HCT116 (cell line): ENCODE measurements at regions not wholly inside any gene's neighbourhood (a gene's known extent, or its start where the extent isn't known, plus 50 kb on each side); places are given as distances from the start of the nearest gene placed in this dataset.

Experiments
- CTCF ChIP-seq, 3 experiments: fragments of 200-600 bp in 1 of 3; sonication (generic) in 1 of 3; IDR thresholded peaks in 2 of 3; conservative IDR thresholded peaks in 1 of 3; 2 replicates each; pipeline ENCODE4 v1.5.1; 2012 to 2017; ENCODE audit warnings: low read depth in 2 of 3, low read length in 2 of 3, antibody characterized with exemption in 1 of 3, borderline replicate concordance in 1 of 3, control low read depth in 1 of 3, mild to moderate bottlenecking in 1 of 3, mixed read lengths in 1 of 3, mixed run types in 1 of 3, moderate library complexity in 1 of 3; ENCODE audit not compliant: insufficient read depth in 1 of 3
- ELF1 ChIP-seq: IDR thresholded peaks from 2 replicates; pipeline ENCODE4 v1.6.1; 2012; ENCODE audit warnings: low read depth, borderline replicate concordance
- EZH2 ChIP-seq: fragments of 200-600 bp; sonication (generic); IDR thresholded peaks from 2 replicates; pipeline ENCODE4 v1.6.1; 2017; ENCODE audit warnings: antibody characterized with exemption, mixed run types
- SP1 ChIP-seq: IDR thresholded peaks from 2 replicates; pipeline ENCODE4 v1.6.1; 2012; ENCODE audit warnings: low read depth
- ZNF274 ChIP-seq: fragments of 200-500 bp; sonication (Bioruptor generic); IDR thresholded peaks from 2 replicates; pipeline ENCODE4 v1.6.1; 2014; ENCODE audit warnings: mild to moderate bottlenecking, low read depth, low read length, inconsistent platforms

- no peak for TF ChIP-seq CTCF (IDR thresholded peaks at IDR 0.05 in 2 of 3, conservative IDR thresholded peaks at IDR 0.05 in 1 of 3; ENCODE audit: borderline replicate concordance in 1 of 3, insufficient read depth in 1 of 3, low read depth in 2 of 3, low read length in 2 of 3)
- TF ChIP-seq SP1, result no peak
- no peak for TF ChIP-seq EZH2
- no peak for TF ChIP-seq ELF1
- no peak for TF ChIP-seq ZNF274
These were observed 147.8 kb downstream of the SUCLA2 start for GRCh38 chr13:47853236-47853635.
